ENCODE measurements at regions not wholly inside any gene's neighbourhood (a gene's known extent, or its start where the extent isn't known, plus 50 kb on each side); places are given as distances from the start of the nearest gene placed in this dataset.

GRCh38 chr15:57792724-57793449, 86.4 kb downstream of the POLR2M start:
- POLR2A ChIA-PET (ENCODE audit: unreplicated experiment) = no interaction called here
- CTCF ChIA-PET = no interaction called here
- intact Hi-C loops (cut with micrococcal nuclease; ENCODE audit: unreplicated experiment) = no loop called here
- no peaks in the 10 kb centered on the region for H3K9me2 ChIP-seq (ENCODE audit: insufficient read depth)
- no peak overlapping the region for H3K4me3 ChIP-seq
- no peak overlapping the region for H3K4me2 ChIP-seq
- no peaks in the 10 kb centered on the region for H3K27me3 ChIP-seq (ENCODE audit: insufficient read depth, low read depth)
- TF ChIP-seq CTCF (conservative IDR thresholded peaks at IDR 0.05) (no peak), EZH2 (IDR thresholded peaks at IDR 0.05; ENCODE audit: low read depth) (no peak)
- peak in 1 of 2 experiments; percentile 45 for DNase-seq
- H3K4me1 ChIP-seq (replicated peaks; ENCODE audit: insufficient read depth) = no peaks in the 10 kb centered on the region
- no peaks in the 10 kb centered on the region for H3K36me3 ChIP-seq (ENCODE audit: low read depth)
- no peaks in the 10 kb centered on the region for H3K79me2 ChIP-seq (ENCODE audit: low read depth)
- no peaks in the 10 kb centered on the region for H3K9me3 ChIP-seq (ENCODE audit: insufficient read depth, low read depth)
- no TSS peak for BruUV-seq (replicated peaks)
- no peak overlapping the region for H2AFZ ChIP-seq
- H3K27ac ChIP-seq = no peak overlapping the region
- H4K20me1 ChIP-seq (ENCODE audit: insufficient read depth) = no peaks in the 10 kb centered on the region
- no peaks in the 10 kb centered on the region for H3F3A ChIP-seq (ENCODE audit: insufficient read depth, low read depth)

DNA sequence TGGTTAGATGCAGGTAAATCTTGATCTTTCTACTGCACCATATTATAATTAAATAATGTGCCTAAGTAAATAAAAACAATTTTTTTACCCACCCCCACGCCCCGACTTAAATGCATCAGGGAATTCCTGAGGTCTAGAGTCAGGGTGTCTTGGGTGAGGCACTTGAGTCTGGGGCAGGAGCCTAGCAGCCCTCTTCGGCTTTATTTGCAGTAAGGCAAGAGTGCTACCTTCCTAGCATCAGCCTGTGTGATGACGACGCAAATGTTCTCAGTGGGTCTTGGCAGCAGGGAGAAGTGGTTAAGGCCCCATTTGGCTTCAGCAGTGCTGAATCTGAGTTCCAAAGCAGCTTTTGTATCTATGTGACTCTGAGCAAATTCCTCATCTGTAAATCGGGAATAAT, 88.7 kb downstream of the POLR2M start:
- Histone ChIP-seq H2AFZ (no peak overlapping the region), H3K4me3 (no peak overlapping the region), H3K4me2 (no peak overlapping the region), H3K27ac (no peak overlapping the region), H3K9me3 (ENCODE audit: insufficient read depth, low read depth) (no peaks in the 10 kb centered on the region), H3K36me3 (ENCODE audit: low read depth) (no peaks in the 10 kb centered on the region), H4K20me1 (ENCODE audit: insufficient read depth) (no peaks in the 10 kb centered on the region), H3K9me2 (ENCODE audit: insufficient read depth) (no peaks in the 10 kb centered on the region), H3K79me2 (ENCODE audit: low read depth) (no peaks in the 10 kb centered on the region), H3F3A (ENCODE audit: insufficient read depth, low read depth) (no peaks in the 10 kb centered on the region), H3K4me1 (replicated peaks; ENCODE audit: insufficient read depth) (no peaks in the 10 kb centered on the region), H3K27me3 (ENCODE audit: insufficient read depth, low read depth) (no peaks in the 10 kb centered on the region)
- ChIA-PET CTCF (no interaction called here), POLR2A (ENCODE audit: unreplicated experiment) (no interaction called here)
- no TSS peak for BruUV-seq (replicated peaks)
- intact Hi-C loops (cut with micrococcal nuclease; ENCODE audit: unreplicated experiment) = no loop called here
- no peak for DNase-seq
- TF ChIP-seq EZH2 (IDR thresholded peaks at IDR 0.05; ENCODE audit: low read depth) (no peak), CTCF (conservative IDR thresholded peaks at IDR 0.05) (no peak)

GRCh38 chr15:57796146-57796545, 89.6 kb downstream of the POLR2M start:
- no peaks in the 10 kb centered on the region for H4K20me1 ChIP-seq (ENCODE audit: insufficient read depth)
- no peak overlapping the region for H3K4me3 ChIP-seq
- intact Hi-C loops (cut with micrococcal nuclease; ENCODE audit: unreplicated experiment) = no loop called here
- TF ChIP-seq CTCF (conservative IDR thresholded peaks at IDR 0.05) (no peak), EZH2 (IDR thresholded peaks at IDR 0.05; ENCODE audit: low read depth) (no peak)
- H3K27ac ChIP-seq = no peak overlapping the region
- no TSS peak for BruUV-seq (replicated peaks)
- H3K4me1 ChIP-seq (replicated peaks; ENCODE audit: insufficient read depth) = no peaks in the 10 kb centered on the region
- no peaks in the 10 kb centered on the region for H3K36me3 ChIP-seq (ENCODE audit: low read depth)
- DNase-seq = no peak
- no peak overlapping the region for H2AFZ ChIP-seq
- no peaks in the 10 kb centered on the region for H3F3A ChIP-seq (ENCODE audit: insufficient read depth, low read depth)
- no peaks in the 10 kb centered on the region for H3K79me2 ChIP-seq (ENCODE audit: low read depth)
- POLR2A ChIA-PET (ENCODE audit: unreplicated experiment) = no interaction called here
- CTCF ChIA-PET = no interaction called here
- no peak overlapping the region for H3K4me2 ChIP-seq
- H3K9me3 ChIP-seq (ENCODE audit: insufficient read depth, low read depth) = no peaks in the 10 kb centered on the region
- H3K27me3 ChIP-seq (ENCODE audit: insufficient read depth, low read depth) = no peaks in the 10 kb centered on the region
- H3K9me2 ChIP-seq (ENCODE audit: insufficient read depth) = no peaks in the 10 kb centered on the region

All from PC-9 (cell line).